ENCODE measurements at regions not wholly inside any gene's neighbourhood (a gene's known extent, or its start where the extent isn't known, plus 50 kb on each side); places are given as distances from the start of the nearest gene placed in this dataset.

GRCh38 chr20:11650566-11650965 lies 267.1 kb upstream of the BTBD3 start:
- Histone ChIP-seq H3K4me3 (no peak overlapping the region), H3K27me3 (no peaks in the 10 kb centered on the region), H3K27ac (no peak overlapping the region), H3K9me3 (peaks cover 0 to 13% (median 0%) of the 10 kb centered on the region in 11 donors), H3K36me3 (no peaks in the 10 kb centered on the region), H3K4me1 (no peaks in the 10 kb centered on the region)
- intact Hi-C loops (cut with DNase I): no loop called here
- ATAC-seq: no peak
- 71 to 79% methylated on average over 2 of the region's 2 CpGs for WGBS, 2 donors
- no peak for DNase-seq
- no peak for TF ChIP-seq CTCF (IDR thresholded peaks at IDR 0.05)

GRCh38 chr20:11651138-11651537 lies 266.6 kb upstream of the BTBD3 start:
- DNase-seq: no peak
- Histone ChIP-seq H3K4me3 (no peak overlapping the region), H3K27me3 (no peaks in the 10 kb centered on the region), H3K4me1 (no peaks in the 10 kb centered on the region), H3K36me3 (no peaks in the 10 kb centered on the region), H3K9me3 (peaks cover 0 to 13% (median 0%) of the 10 kb centered on the region in 11 donors), H3K27ac (no peak overlapping the region)
- TF ChIP-seq CTCF (IDR thresholded peaks at IDR 0.05): no peak
- WGBS, 2 donors: 79% methylated on average over 2 of the region's 2 CpGs
- intact Hi-C loops (cut with DNase I): no loop called here
- no peak for ATAC-seq

DNA sequence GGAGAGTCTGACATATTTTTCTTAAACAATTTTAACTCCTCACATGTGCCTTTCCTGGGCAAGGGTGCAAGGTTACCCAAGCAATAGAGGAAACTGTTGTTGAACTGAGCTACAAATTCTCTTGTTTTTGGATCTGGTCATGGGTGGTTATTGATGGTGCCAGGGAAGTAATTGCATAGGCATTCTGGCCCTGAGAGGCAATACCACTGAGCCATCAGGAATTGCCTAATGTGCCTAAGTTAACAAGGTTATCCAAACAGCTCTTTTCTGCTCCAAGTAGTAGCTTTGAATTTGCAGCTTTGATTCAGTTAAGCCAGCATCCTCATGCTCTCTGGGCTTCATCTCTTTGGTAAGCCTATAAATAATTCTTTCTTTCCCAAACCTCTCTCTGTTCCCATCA lies 266.0 kb upstream of the BTBD3 start:
- H3K27me3 ChIP-seq: no peaks in the 10 kb centered on the region
- H3K4me1 ChIP-seq: no peaks in the 10 kb centered on the region
- peaks cover 0 to 10% (median 0%) of the 10 kb centered on the region in 11 donors for H3K9me3 ChIP-seq
- no peak overlapping the region for H3K4me3 ChIP-seq
- no peaks in the 10 kb centered on the region for H3K36me3 ChIP-seq
- ATAC-seq: no peak
- no peak for TF ChIP-seq CTCF (IDR thresholded peaks at IDR 0.05)
- intact Hi-C loops (cut with DNase I): no loop called here
- no peak overlapping the region for H3K27ac ChIP-seq
- no peak for DNase-seq

DNA sequence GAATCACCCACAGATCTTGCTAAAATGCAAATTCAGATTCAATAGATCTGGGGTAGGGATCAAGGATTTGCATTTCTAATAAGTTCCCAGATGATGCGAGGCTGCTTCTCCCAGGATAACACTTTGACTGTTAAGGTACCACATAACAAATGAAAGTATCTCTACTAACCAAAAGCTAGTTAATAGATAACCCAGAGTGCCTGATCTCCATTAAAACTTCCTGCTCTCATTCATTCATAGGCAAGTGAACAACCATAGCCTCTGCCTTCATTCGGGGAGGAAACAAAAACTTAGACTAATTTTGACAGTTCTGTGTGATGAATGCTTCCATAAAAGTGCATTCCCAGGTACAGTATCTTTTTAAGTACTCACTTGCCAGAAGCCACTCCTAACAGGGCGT lies 265.6 kb upstream of the BTBD3 start:
- H3K27me3 ChIP-seq: no peaks in the 10 kb centered on the region
- H3K9me3 ChIP-seq: peaks cover 0 to 5% (median 0%) of the 10 kb centered on the region in 11 donors
- TF ChIP-seq CTCF (IDR thresholded peaks at IDR 0.05): no peak
- DNase-seq (no peak), ATAC-seq (no peak)
- 59 to 61% methylated on average over 3 of the region's 3 CpGs for WGBS, 2 donors
- H3K36me3 ChIP-seq: no peaks in the 10 kb centered on the region
- intact Hi-C loops (cut with DNase I): no loop called here
- H3K27ac ChIP-seq: no peak overlapping the region
- no peaks in the 10 kb centered on the region for H3K4me1 ChIP-seq
- H3K4me3 ChIP-seq: no peak overlapping the region

- ATAC-seq (no peak), DNase-seq (no peak)
- intact Hi-C loops (cut with DNase I): no loop called here
- Histone ChIP-seq H3K4me1 (no peaks in the 10 kb centered on the region), H3K4me3 (no peak overlapping the region), H3K36me3 (no peaks in the 10 kb centered on the region), H3K27ac (no peak overlapping the region), H3K27me3 (no peaks in the 10 kb centered on the region), H3K9me3 (peaks cover 0 to 1% (median 0%) of the 10 kb centered on the region in 11 donors)
- WGBS, 2 donors: 96 to 98% methylated on average over 1 of the region's 1 CpG
- no peak for TF ChIP-seq CTCF (IDR thresholded peaks at IDR 0.05)
Observed at GRCh38 chr20:11654766-11655165, 262.9 kb upstream of the BTBD3 start.
